ENCODE measurements at regions not wholly inside any gene's neighbourhood (a gene's known extent, or its start where the extent isn't known, plus 50 kb on each side); places are given as distances from the start of the nearest gene placed in this dataset.

DNA sequence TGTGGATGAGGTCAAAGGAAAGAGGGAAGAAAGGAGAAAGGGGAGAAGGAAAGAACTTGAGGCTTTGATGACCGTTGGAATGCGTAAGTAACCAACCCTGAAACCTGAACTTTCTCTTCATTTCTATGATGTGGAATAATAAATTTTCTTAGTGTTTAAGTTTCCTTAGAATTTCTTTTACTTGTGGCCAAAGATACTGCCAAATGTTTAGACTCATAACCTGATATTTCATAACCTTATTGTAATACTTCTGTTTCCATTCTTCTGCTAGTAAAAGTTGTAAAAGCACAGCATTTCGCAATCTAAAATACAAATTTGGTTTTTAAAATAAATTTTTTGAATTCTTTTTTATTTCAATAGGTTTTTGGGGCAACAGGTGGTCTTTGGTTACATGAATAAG, 258.5 kb upstream of the GIMD1 start:
- TF ChIP-seq, protein P1, sequence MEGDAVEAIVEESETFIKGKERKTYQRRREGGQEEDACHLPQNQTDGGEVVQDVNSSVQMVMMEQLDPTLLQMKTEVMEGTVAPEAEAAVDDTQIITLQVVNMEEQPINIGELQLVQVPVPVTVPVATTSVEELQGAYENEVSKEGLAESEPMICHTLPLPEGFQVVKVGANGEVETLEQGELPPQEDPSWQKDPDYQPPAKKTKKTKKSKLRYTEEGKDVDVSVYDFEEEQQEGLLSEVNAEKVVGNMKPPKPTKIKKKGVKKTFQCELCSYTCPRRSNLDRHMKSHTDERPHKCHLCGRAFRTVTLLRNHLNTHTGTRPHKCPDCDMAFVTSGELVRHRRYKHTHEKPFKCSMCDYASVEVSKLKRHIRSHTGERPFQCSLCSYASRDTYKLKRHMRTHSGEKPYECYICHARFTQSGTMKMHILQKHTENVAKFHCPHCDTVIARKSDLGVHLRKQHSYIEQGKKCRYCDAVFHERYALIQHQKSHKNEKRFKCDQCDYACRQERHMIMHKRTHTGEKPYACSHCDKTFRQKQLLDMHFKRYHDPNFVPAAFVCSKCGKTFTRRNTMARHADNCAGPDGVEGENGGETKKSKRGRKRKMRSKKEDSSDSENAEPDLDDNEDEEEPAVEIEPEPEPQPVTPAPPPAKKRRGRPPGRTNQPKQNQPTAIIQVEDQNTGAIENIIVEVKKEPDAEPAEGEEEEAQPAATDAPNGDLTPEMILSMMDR (IDR thresholded peaks at IDR 0.05): no peak

DNA sequence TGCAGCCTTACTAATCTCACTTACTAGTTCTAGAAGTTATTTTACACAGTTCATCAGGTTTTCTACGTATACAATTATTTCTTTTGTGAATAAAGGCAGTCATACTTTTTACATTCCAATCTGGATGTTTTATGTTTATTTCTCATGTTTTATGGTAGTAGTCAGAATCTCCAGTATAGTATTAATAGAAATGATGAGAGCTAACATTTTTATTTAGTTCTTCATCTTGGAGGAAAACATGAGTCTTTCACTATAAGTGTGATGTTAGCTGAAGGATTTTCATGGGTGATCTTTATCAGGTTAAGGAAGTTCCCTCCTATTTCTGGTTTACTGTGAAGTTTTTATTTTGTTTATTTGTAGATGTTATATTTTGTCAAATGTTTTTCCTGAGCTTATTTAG, 256.1 kb upstream of the GIMD1 start:
- TF ChIP-seq, protein P1 (IDR thresholded peaks at IDR 0.05): no peak

DNA sequence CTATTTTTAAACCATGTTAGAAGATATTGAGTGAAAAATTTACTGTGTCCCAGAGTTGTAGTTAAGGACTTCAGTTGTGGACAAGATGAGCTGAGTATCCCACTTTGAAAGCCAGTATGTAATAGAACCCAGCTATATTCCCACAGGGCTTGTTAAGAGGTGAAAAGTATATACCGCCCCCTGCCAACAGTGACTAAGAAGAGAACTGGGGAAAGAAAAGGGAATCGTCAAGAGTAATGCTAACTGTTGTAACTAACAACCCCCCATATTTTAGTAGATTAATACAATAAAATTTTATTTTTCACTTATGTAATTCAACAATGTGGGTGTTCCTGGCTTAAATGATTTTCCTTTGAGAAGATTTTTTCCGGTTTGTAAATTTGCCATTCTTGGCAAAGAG, 250.4 kb upstream of the GIMD1 start:
- TF ChIP-seq, protein P1 (IDR thresholded peaks at IDR 0.05): no peak

DNA sequence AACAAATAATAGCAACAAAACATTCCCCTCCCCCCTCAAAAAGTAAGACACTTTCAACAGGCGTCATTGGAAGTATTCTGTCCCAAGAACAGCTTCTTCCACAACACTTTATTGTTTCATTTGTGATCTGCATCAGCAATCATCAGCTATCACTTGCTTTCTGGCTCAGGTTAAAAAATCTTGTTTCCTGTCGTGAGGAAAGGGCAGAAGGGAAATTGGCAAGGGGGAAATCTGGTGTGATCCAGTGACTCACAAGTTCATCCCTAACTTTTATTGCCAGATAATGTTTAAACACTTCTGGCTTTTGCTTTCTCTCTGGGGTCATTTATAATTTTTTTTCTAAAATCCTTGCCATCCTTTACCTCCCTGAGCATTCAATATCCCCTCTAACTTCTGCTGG, 247.4 kb upstream of the GIMD1 start:
- TF ChIP-seq, protein P1 (IDR thresholded peaks at IDR 0.05): no peak

DNA sequence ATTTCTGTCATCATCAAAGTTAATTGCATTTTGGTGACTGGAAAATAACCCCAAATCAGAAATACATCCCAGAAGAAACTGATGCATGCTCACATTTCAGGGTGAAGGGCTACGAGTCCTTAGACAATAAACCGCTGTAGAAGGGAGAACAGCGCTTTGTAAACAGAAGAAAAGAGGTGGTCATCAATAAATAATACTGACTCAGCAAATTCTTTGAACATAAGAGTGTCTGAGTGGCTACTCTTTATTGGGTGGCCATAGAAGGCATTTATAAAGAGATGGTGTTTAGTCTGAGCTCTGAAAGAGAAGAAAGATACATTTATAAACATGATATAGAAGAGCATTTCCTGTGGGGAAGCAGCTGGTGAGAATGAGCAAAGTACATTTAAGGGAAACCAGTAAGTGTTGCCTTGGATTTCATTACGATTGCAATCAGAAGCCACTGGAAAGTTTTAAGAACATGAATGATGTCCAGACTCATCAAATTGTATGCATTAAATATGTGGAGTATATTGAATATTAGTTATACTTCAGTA, 246.9 kb upstream of the GIMD1 start:
- TF ChIP-seq, protein P1 (IDR thresholded peaks at IDR 0.05): no peak

DNA sequence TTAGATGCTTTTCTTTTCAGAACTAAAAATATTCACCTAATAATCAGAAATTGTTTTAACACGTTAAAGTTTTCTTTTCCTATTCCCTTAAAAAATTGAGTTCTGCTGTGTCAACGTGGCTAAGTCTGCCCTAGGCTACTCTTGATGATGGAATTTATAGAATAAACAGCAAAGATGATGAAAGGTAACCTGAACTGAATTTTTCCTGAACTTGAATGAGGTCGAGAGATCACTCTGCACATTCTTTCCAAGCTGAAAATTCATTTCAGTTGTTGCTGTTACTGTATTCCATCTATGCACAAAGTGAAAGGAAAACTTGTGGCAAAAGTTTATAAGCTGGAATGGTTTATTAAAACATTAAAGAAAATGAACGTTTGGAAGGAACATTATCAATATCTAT, 245.9 kb upstream of the GIMD1 start:
- TF ChIP-seq, protein P1 (IDR thresholded peaks at IDR 0.05): no peak

DNA sequence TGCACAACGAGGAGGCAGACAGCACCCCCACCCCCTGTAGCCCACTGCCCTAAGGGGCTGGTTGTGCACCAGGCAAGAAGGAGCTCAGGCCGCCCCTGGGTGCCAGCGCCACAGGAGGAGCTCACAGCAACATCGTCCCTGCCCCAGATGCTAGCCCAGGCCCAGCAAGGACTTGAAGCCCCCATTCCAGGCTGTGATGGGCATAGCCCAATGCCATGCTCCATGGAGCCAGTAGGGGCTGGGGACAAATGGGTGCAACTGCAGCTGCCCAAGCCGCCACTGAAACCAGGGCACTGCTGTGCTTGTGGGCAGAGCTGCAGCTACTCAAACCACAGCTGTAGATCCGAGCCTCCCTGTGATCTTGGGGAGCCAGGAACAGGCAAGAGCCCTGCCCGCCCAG, 241.3 kb upstream of the GIMD1 start:
- TF ChIP-seq, protein P1 (IDR thresholded peaks at IDR 0.05): no peak

DNA sequence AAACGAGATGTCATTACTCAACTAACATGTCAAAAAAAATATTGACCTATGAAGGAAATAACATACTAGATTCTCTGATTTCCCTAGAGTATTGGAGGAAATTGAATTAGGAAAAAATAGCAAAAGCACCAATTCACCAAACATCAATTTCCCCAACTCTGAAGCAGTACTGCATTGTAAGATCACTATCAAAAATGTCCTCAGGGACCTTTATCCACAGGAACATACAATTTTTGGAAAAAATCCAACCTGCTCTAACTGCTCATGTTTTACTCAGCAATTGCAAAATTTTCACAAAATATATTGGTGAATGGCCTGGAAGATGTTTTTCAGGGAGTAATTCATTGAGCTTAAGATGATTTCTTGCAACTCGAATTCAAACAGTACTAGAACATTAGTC, 239.0 kb upstream of the GIMD1 start:
- TF ChIP-seq, protein P1 (IDR thresholded peaks at IDR 0.05): no peak

Measured in LNCAP (cell line).